ENCODE measurements at regions not wholly inside any gene's neighbourhood (a gene's known extent, or its start where the extent isn't known, plus 50 kb on each side); places are given as distances from the start of the nearest gene placed in this dataset.

DNA sequence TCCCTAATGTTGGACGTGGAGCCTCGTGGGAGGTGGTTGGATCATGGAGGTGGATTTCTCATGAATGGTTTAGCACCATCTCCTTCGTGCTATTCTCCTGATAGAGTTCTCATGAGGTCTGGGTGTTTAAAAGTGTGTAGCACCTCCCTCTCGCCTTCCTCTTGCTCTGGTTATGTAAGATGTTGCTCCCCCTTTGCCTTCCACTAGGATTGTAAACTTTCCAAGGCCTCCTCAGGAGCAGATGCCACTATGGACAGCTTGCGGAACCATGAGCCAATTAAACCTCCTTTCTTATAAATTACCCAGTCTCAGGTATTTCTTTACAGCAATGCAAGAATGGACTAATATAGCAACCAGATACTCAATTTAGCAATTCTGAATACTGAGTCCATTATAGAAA, 82.4 kb upstream of the PELI1 start:
- no peak for TF ChIP-seq CTCF (IDR thresholded peaks at IDR 0.05)
- TF ChIP-seq POLR2A (IDR thresholded peaks at IDR 0.05): no peak

Measured in lower leg skin (tissue), 3 donors.